HG03135 (cell line): ENCODE measurements at regions not wholly inside any gene's neighbourhood (a gene's known extent, or its start where the extent isn't known, plus 50 kb on each side); places are given as distances from the start of the nearest gene placed in this dataset.

ENCODE experiments used
- ATAC-seq: cut with Tn5 transposase; IDR thresholded peaks from one replicate; pipeline ENCODE4 v1.9.1; 2021; ENCODE audit warnings: mild to moderate bottlenecking, moderate library complexity; ENCODE audit not compliant: unreplicated experiment

GRCh38 chr6:141264101-141264500 lies 868.6 kb upstream of the GJE1 start:
- no peak for ATAC-seq

- no peak for ATAC-seq
Observed at GRCh38 chr6:141261672-141262060, 871.1 kb upstream of the GJE1 start.

- no peak for ATAC-seq
Observed at GRCh38 chr6:141261016-141261671, 871.6 kb upstream of the GJE1 start.

GRCh38 chr6:141260627-141261015 lies 872.1 kb upstream of the GJE1 start:
- no peak for ATAC-seq

- no peak for ATAC-seq
Observed at GRCh38 chr6:141259807-141260206, 872.9 kb upstream of the GJE1 start.

GRCh38 chr6:141259091-141259490 lies 873.6 kb upstream of the GJE1 start:
- ATAC-seq, result no peak

- no peak for ATAC-seq
Observed at GRCh38 chr6:141258516-141258915, 874.2 kb upstream of the GJE1 start.

GRCh38 chr6:141254336-141254735 lies 878.4 kb upstream of the GJE1 start:
- no peak for ATAC-seq

- no peak for ATAC-seq
Observed at GRCh38 chr6:141252828-141253608, 879.7 kb upstream of the GJE1 start.

- no peak for ATAC-seq
Observed at GRCh38 chr6:141251286-141251685, 881.4 kb upstream of the GJE1 start.

- no peak for ATAC-seq
Observed at GRCh38 chr6:141248021-141248799, 884.5 kb upstream of the GJE1 start.

GRCh38 chr6:141244366-141244765 lies 888.4 kb upstream of the GJE1 start:
- no peak for ATAC-seq

- no peak for ATAC-seq
Observed at GRCh38 chr6:141242957-141243356, 889.8 kb upstream of the GJE1 start.

GRCh38 chr6:141229296-141229695 lies 903.4 kb upstream of the GJE1 start:
- no peak for ATAC-seq

GRCh38 chr6:141218583-141218982 lies 914.1 kb upstream of the GJE1 start:
- ATAC-seq, result no peak

- ATAC-seq, result no peak
Observed at GRCh38 chr6:141216726-141217125, 916.0 kb upstream of the GJE1 start.

- no peak for ATAC-seq
Observed at GRCh38 chr6:141212296-141212695, 920.4 kb upstream of the GJE1 start.

GRCh38 chr6:141211845-141212244 lies 920.9 kb upstream of the GJE1 start:
- no peak for ATAC-seq

- ATAC-seq, result no peak
Observed at GRCh38 chr6:141210901-141211300, 921.8 kb upstream of the GJE1 start.

- no peak for ATAC-seq
Observed at GRCh38 chr6:141209890-141210289, 922.8 kb upstream of the GJE1 start.

GRCh38 chr6:141208101-141208500 lies 924.6 kb upstream of the GJE1 start:
- ATAC-seq, result no peak
